Right lobe of liver (tissue), 4 donors: ENCODE measurements at regions not wholly inside any gene's neighbourhood (a gene's known extent, or its start where the extent isn't known, plus 50 kb on each side); places are given as distances from the start of the nearest gene placed in this dataset.

ENCODE experiments used
- CTCF ChIP-seq, 4 donors: fragments of 200-600 bp in 3 of 4; fragments of 450-650 bp in 1 of 4; IDR thresholded peaks; one replicate each; pipeline versions ENCODE4 v1.5.1 to v1.8.0; 2016 to 2022; ENCODE audit warnings: antibody characterized with exemption in 4 of 4, mild to moderate bottlenecking in 2 of 4
- POLR2A ChIP-seq: fragments of 450-650 bp; IDR thresholded peaks from one replicate; pipeline ENCODE4 v1.6.1; 2017; ENCODE audit warnings: antibody characterized with exemption, mild to moderate bottlenecking
- donor health status: DM: no; HTN: no; CAD: no.
- donor health status: DM: no; HTN: no; CAD: no.
- donor health status: DM: no; HTN: yes; CAD: no.

DNA sequence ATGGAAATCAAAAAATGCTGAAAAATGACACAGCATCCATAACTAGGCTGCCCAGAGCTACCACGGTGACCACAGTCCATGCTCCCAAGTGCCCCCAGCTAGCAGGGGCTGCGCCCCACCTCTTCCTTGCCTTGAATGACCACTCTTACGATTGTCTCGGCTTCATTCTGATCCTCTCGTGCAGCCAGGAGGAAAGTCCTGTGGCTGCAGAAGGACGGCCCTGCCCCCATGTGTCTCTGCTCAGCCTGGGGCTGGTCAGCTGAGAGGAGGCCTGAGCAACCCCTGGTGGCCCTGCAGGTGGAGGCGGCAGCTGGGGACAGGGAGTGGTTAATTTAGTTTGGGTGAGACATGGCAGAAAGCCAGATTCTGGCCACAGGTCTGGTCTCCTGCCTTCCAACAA, 54.3 kb downstream of the KCNF1 start:
- no peak for TF ChIP-seq CTCF (IDR thresholded peaks at IDR 0.05)
- no peak for TF ChIP-seq POLR2A
